SK-N-SH treated with all-trans-retinoic acid at 6 μM for 48 hours (cell line): ENCODE measurements at regions not wholly inside any gene's neighbourhood (a gene's known extent, or its start where the extent isn't known, plus 50 kb on each side); places are given as distances from the start of the nearest gene placed in this dataset.

ENCODE experiments used
- ATAC-seq: fragments of 200-7000 bp; cut with Tn5 transposase; 3 replicates; pipeline ENCODE4 v1.9.1; 2020; ENCODE audit warnings: mild to moderate bottlenecking, moderate library complexity
- ARNTL ChIP-seq: fragments of 450-650 bp; formaldehyde crosslinking; IDR thresholded peaks from 2 replicates; pipeline ENCODE4 v1.5.0; 2020; ENCODE audit warnings: low read depth, mild to moderate bottlenecking, moderate library complexity, borderline replicate concordance
- BACH2 ChIP-seq: fragments of 250-450 bp; sonication (Bioruptor Pico); IDR thresholded peaks from 2 replicates; pipeline ENCODE4 v1.9.0; 2021; ENCODE audit warnings: mild to moderate bottlenecking, borderline replicate concordance
- ESRRG ChIP-seq: fragments of 250-450 bp; sonication (Bioruptor Pico); IDR thresholded peaks from 2 replicates; pipeline ENCODE4 v1.6.1; 2021; ENCODE audit warnings: mild to moderate bottlenecking
- ISL1 ChIP-seq: fragments of 250-450 bp; sonication (Bioruptor Pico); IDR thresholded peaks from 2 replicates; pipeline ENCODE4 v2.1.2; 2022; ENCODE audit warnings: mild to moderate bottlenecking, moderate library complexity
- PPARA ChIP-seq: fragments of 250-450 bp; sonication (Bioruptor Pico); IDR thresholded peaks from 2 replicates; pipeline ENCODE4 v1.5.0; 2020; ENCODE audit warnings: mild to moderate bottlenecking, borderline replicate concordance
- RARB ChIP-seq: fragments of 250-450 bp; sonication (Bioruptor Pico); IDR thresholded peaks from 2 replicates; pipeline ENCODE4 v1.8.0; 2021; ENCODE audit warnings: mild to moderate bottlenecking, moderate library complexity
- TCF4 ChIP-seq: fragments of 250-450 bp; sonication (Bioruptor Pico); IDR thresholded peaks from 2 replicates; pipeline ENCODE4 v1.8.0; 2021; ENCODE audit warnings: mild to moderate bottlenecking, moderate library complexity, borderline replicate concordance
- ZFP3 ChIP-seq: fragments of 250-450 bp; sonication (Bioruptor Pico); IDR thresholded peaks from 2 replicates; pipeline ENCODE4 v1.5.0; 2020; ENCODE audit warnings: mild to moderate bottlenecking, moderate library complexity
- ZFP30 ChIP-seq: fragments of 450-650 bp; formaldehyde crosslinking; IDR thresholded peaks from 2 replicates; pipeline ENCODE4 v1.5.0; 2022; ENCODE audit warnings: mild to moderate bottlenecking, moderate library complexity
- ZNF565 ChIP-seq: fragments of 450-650 bp; formaldehyde crosslinking; conservative IDR thresholded peaks from 2 replicates; pipeline ENCODE4 v1.5.0; 2020; ENCODE audit warnings: low read depth, mild to moderate bottlenecking, moderate library complexity
- ZNF70 ChIP-seq: fragments of 450-650 bp; formaldehyde crosslinking; IDR thresholded peaks from 2 replicates; pipeline ENCODE4 v1.5.0; 2020; ENCODE audit warnings: mild to moderate bottlenecking, moderate library complexity
- ZNF8 ChIP-seq: fragments of 450-650 bp; formaldehyde crosslinking; IDR thresholded peaks from 2 replicates; pipeline ENCODE4 v1.5.0; 2020; ENCODE audit warnings: mild to moderate bottlenecking, moderate library complexity
- TF ChIP-seq, protein P1 (sequence below): fragments of 250-450 bp; sonication (Bioruptor Pico); IDR thresholded peaks from 2 replicates; pipeline ENCODE4 v1.8.0; 2020; ENCODE audit warnings: mild to moderate bottlenecking, moderate library complexity, borderline replicate concordance
- TF ChIP-seq, protein P2 (sequence below): fragments of 250-450 bp; sonication (Bioruptor Pico); IDR thresholded peaks from 2 replicates; pipeline ENCODE4 v1.5.1; 2021; ENCODE audit warnings: mild to moderate bottlenecking, moderate library complexity
- TF ChIP-seq, protein P3 (sequence below): fragments of 250-450 bp; sonication (Bioruptor Pico); IDR thresholded peaks from 2 replicates; pipeline ENCODE4 v1.5.0; 2020; ENCODE audit warnings: mild to moderate bottlenecking, moderate library complexity
- TF ChIP-seq, protein P4 (sequence below): fragments of 250-450 bp; sonication (Bioruptor Pico); IDR thresholded peaks from 2 replicates; pipeline ENCODE4 v1.8.0; 2021; ENCODE audit warnings: low read depth, mild to moderate bottlenecking, moderate library complexity, borderline replicate concordance
- TF ChIP-seq, protein P5 (sequence below): fragments of 250-450 bp; sonication (Bioruptor Pico); IDR thresholded peaks from 2 replicates; pipeline ENCODE4 v1.5.1; 2020; ENCODE audit warnings: low read depth, mild to moderate bottlenecking, moderate library complexity

DNA sequence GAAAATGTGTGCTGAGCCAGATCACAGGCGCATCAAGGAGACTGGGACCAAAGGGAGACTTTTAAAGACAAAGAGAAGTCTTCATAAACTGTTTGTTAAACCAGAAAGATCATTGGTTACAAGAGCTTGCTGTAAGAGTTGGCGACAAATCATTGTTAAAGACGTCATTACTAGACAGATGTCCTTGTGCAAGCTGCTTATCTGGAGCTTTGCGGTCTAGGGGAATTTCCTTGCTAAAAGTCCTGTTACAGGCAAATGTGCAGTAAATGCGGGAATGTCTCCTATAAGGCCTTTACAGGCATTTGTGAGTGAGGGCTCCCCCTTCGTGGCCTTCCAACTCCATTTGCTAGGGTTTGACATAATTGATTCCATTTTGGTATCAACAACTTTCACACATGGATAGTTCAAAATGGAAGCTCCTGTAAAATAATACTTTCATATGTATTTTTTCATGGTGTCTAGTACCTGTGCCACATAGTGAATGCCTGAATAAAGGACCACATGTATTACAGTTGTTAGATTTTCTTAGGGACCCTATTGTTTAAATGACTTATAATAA, 362.4 kb downstream of the UTRN start:
- no peak for ATAC-seq
- TF ChIP-seq ZNF70 (CRISPR knock-in tag): no peak
- TF ChIP-seq RARB (CRISPR knock-in tag): no peak
- TF ChIP-seq ZNF8 (CRISPR knock-in tag): no peak

DNA sequence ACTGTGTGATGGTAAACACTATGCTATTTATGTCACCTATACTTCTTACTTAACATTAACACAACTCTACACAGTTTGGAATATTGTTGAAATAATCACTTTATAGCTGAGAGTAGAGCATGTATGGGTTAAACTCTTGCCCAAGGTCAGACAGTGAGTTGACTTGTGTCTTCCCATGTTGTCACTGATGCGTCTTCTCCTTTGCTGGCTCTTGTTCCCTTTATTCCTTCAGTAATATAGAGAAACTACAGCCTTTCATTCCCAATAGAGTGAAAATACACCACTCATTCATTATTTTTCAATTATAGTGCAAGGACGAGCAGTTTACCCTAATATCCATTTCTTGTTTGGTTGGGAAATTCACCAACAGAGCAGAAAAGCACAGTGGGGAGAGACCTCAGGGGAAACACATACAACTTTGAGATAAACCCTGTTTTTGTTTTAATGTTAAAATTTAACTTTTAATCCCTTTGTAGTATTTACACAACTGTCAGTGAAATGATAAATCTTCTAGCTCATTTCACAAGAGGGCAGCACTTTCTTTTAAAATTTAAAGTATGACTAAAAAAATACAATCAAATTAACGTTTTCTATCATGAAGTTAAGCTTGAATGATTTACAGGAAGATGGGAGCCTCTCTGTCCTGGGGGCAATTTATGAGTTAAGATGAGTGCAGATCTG, 363.0 kb downstream of the UTRN start:
- TF ChIP-seq ZNF8 (CRISPR knock-in tag) (no peak), ISL1 (peak; percentile 55)
- no peak for ATAC-seq

DNA sequence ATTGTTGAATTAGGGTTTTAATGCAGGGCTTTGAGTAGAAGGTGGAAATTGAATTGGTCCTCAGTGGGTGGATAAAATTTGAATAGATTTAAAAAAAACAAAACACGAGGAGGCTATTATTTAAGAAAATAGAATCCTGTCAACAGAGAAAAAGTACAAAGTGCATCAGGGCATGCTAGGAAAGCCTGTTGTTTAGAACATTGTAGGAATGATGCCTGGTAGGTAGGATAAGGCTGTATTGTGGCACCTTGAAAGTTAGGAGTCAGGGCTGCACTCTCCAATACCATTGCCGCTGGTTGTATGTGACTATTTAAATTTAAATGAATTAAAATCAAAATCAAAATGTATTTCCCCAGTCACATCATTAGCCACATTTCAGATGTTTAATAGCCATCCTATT, 363.9 kb downstream of the UTRN start:
- ATAC-seq: no peak
- TF ChIP-seq, protein P1, sequence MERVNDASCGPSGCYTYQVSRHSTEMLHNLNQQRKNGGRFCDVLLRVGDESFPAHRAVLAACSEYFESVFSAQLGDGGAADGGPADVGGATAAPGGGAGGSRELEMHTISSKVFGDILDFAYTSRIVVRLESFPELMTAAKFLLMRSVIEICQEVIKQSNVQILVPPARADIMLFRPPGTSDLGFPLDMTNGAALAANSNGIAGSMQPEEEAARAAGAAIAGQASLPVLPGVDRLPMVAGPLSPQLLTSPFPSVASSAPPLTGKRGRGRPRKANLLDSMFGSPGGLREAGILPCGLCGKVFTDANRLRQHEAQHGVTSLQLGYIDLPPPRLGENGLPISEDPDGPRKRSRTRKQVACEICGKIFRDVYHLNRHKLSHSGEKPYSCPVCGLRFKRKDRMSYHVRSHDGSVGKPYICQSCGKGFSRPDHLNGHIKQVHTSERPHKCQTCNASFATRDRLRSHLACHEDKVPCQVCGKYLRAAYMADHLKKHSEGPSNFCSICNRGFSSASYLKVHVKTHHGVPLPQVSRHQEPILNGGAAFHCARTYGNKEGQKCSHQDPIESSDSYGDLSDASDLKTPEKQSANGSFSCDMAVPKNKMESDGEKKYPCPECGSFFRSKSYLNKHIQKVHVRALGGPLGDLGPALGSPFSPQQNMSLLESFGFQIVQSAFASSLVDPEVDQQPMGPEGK (CRISPR knock-in tag): no peak
- TF ChIP-seq ARNTL (no peak), RARB (CRISPR knock-in tag) (no peak), BACH2 (no peak), ZNF8 (CRISPR knock-in tag) (no peak), TCF4 (CRISPR knock-in tag) (no peak), ZNF70 (CRISPR knock-in tag) (no peak), ISL1 (no peak), ZNF565 (CRISPR knock-in tag) (no peak), ZFP3 (CRISPR knock-in tag) (no peak)
- TF ChIP-seq, protein P2, sequence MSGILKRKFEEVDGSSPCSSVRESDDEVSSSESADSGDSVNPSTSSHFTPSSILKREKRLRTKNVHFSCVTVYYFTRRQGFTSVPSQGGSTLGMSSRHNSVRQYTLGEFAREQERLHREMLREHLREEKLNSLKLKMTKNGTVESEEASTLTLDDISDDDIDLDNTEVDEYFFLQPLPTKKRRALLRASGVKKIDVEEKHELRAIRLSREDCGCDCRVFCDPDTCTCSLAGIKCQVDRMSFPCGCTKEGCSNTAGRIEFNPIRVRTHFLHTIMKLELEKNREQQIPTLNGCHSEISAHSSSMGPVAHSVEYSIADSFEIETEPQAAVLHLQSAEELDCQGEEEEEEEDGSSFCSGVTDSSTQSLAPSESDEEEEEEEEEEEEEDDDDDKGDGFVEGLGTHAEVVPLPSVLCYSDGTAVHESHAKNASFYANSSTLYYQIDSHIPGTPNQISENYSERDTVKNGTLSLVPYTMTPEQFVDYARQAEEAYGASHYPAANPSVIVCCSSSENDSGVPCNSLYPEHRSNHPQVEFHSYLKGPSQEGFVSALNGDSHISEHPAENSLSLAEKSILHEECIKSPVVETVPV (CRISPR knock-in tag): no peak
- TF ChIP-seq, protein P3, sequence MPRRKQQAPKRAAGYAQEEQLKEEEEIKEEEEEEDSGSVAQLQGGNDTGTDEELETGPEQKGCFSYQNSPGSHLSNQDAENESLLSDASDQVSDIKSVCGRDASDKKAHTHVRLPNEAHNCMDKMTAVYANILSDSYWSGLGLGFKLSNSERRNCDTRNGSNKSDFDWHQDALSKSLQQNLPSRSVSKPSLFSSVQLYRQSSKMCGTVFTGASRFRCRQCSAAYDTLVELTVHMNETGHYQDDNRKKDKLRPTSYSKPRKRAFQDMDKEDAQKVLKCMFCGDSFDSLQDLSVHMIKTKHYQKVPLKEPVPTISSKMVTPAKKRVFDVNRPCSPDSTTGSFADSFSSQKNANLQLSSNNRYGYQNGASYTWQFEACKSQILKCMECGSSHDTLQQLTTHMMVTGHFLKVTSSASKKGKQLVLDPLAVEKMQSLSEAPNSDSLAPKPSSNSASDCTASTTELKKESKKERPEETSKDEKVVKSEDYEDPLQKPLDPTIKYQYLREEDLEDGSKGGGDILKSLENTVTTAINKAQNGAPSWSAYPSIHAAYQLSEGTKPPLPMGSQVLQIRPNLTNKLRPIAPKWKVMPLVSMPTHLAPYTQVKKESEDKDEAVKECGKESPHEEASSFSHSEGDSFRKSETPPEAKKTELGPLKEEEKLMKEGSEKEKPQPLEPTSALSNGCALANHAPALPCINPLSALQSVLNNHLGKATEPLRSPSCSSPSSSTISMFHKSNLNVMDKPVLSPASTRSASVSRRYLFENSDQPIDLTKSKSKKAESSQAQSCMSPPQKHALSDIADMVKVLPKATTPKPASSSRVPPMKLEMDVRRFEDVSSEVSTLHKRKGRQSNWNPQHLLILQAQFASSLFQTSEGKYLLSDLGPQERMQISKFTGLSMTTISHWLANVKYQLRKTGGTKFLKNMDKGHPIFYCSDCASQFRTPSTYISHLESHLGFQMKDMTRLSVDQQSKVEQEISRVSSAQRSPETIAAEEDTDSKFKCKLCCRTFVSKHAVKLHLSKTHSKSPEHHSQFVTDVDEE (CRISPR knock-in tag): no peak

DNA sequence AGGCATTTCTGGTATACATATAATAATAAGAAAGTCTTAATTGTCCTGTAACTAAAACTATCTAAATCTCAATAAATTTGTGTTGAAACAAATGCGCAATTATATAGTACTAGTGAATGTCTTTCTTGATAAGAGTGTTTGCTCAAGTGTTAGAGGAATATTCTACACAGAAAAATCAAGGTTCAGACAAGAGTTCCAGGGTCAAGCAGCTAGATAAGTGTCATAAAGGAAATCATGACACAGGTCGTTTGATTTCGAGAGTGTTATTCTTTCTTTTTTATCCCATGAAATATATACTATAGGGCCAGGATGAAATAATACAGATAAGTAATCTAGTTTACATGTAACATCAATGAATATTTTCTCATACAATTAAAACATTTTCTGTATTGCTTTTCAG, 366.1 kb downstream of the UTRN start:
- ATAC-seq: no peak
- no peak for TF ChIP-seq ZNF70 (CRISPR knock-in tag)
- no peak for TF ChIP-seq BACH2
- TF ChIP-seq ARNTL: no peak
- TF ChIP-seq, protein P4, sequence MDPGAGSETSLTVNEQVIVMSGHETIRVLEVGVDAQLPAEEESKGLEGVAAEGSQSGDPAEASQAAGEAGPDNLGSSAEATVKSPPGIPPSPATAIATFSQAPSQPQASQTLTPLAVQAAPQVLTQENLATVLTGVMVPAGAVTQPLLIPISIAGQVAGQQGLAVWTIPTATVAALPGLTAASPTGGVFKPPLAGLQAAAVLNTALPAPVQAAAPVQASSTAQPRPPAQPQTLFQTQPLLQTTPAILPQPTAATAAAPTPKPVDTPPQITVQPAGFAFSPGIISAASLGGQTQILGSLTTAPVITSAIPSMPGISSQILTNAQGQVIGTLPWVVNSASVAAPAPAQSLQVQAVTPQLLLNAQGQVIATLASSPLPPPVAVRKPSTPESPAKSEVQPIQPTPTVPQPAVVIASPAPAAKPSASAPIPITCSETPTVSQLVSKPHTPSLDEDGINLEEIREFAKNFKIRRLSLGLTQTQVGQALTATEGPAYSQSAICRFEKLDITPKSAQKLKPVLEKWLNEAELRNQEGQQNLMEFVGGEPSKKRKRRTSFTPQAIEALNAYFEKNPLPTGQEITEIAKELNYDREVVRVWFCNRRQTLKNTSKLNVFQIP (CRISPR knock-in tag): no peak
- TF ChIP-seq, protein P1 (CRISPR knock-in tag): no peak
- no peak for TF ChIP-seq ZNF565 (CRISPR knock-in tag)
- TF ChIP-seq ISL1: no peak
- no peak for TF ChIP-seq PPARA (CRISPR knock-in tag)
- TF ChIP-seq, protein P2 (CRISPR knock-in tag): no peak
- TF ChIP-seq ESRRG (CRISPR knock-in tag): no peak
- TF ChIP-seq ZFP30 (CRISPR knock-in tag): no peak
- TF ChIP-seq, protein P5, sequence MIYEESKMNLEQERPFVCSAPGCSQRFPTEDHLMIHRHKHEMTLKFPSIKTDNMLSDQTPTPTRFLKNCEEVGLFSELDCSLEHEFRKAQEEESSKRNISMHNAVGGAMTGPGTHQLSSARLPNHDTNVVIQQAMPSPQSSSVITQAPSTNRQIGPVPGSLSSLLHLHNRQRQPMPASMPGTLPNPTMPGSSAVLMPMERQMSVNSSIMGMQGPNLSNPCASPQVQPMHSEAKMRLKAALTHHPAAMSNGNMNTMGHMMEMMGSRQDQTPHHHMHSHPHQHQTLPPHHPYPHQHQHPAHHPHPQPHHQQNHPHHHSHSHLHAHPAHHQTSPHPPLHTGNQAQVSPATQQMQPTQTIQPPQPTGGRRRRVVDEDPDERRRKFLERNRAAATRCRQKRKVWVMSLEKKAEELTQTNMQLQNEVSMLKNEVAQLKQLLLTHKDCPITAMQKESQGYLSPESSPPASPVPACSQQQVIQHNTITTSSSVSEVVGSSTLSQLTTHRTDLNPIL (CRISPR knock-in tag): no peak
- TF ChIP-seq, protein P3 (CRISPR knock-in tag): no peak
